GM23338 (cell line): ENCODE measurements at regions not wholly inside any gene's neighbourhood (a gene's known extent, or its start where the extent isn't known, plus 50 kb on each side); places are given as distances from the start of the nearest gene placed in this dataset.
"Not testable (repeated sequence)": the region's sequence is repeated elsewhere in the genome, so short reads cannot be mapped to it uniquely, and the experiment has no call there.

ENCODE experiments used
- ATAC-seq: fragments of 200-7000 bp; cut with Tn5 transposase; 3 replicates; pipeline ENCODE4 v1.9.1; 2020
- DNase-seq: peaks from one replicate; pipeline ENCODE4 v3.0.0-alpha.2; 2015; ENCODE audit warnings: low spot score
- H2AFZ ChIP-seq: fragments of 200-600 bp; sonication (generic); 2 replicates; pipeline ENCODE4 v1.8.0; 2016; ENCODE audit warnings: antibody characterized with exemption, mild to moderate bottlenecking, moderate library complexity
- H3F3A ChIP-seq: fragments of 200-600 bp; sonication (generic); replicated peaks from 2 replicates; pipeline ENCODE4 v1.8.0; 2017; ENCODE audit warnings: antibody characterized with exemption, mixed run types, low read depth
- H3K27ac ChIP-seq: fragments of 200-600 bp; sonication (generic); 2 replicates; pipeline ENCODE4 v1.6.1; 2016; ENCODE audit warnings: low read depth
- H3K27me3 ChIP-seq: fragments of 200-600 bp; sonication (generic); 2 replicates; pipeline ENCODE4 v1.8.0; 2016; ENCODE audit warnings: mild to moderate bottlenecking, mixed run types, moderate library complexity; ENCODE audit not compliant: insufficient read depth
- H3K36me3 ChIP-seq: fragments of 200-600 bp; sonication (generic); 2 replicates; pipeline ENCODE4 v1.8.0; 2016; ENCODE audit warnings: mild to moderate bottlenecking; ENCODE audit not compliant: insufficient read depth
- H3K4me1 ChIP-seq: fragments of 200-600 bp; sonication (generic); 2 replicates; pipeline ENCODE4 v1.8.0; 2016; ENCODE audit warnings: mild to moderate bottlenecking, moderate library complexity; ENCODE audit not compliant: insufficient read depth
- H3K4me2 ChIP-seq: fragments of 200-600 bp; sonication (generic); 2 replicates; pipeline ENCODE4 v1.7.1; 2017; ENCODE audit warnings: mixed run types
- H3K4me3 ChIP-seq: fragments of 200-600 bp; sonication (generic); 2 replicates; pipeline ENCODE4 v1.6.1; 2016; ENCODE audit warnings: mixed run types
- H3K79me2 ChIP-seq: fragments of 200-600 bp; sonication (generic); replicated peaks from 2 replicates; pipeline ENCODE4 v1.8.0; 2017; ENCODE audit warnings: mild to moderate bottlenecking; ENCODE audit not compliant: insufficient read depth
- H3K9me2 ChIP-seq: fragments of 200-600 bp; sonication (generic); 2 replicates; pipeline ENCODE4 v1.8.0; 2017; ENCODE audit not compliant: insufficient read depth
- H4K20me1 ChIP-seq: fragments of 200-600 bp; sonication (generic); replicated peaks from 2 replicates; pipeline ENCODE4 v1.8.0; 2017; ENCODE audit warnings: mild to moderate bottlenecking; ENCODE audit not compliant: insufficient read depth
- H3K27ac Mint-ChIP-seq: 2 replicates; pipeline ENCODE4 v1.8.0; 2020; ENCODE audit warnings: inconsistent platforms, mild to moderate bottlenecking, moderate library complexity, mixed read lengths
- H3K27me3 Mint-ChIP-seq: 3 replicates; pipeline ENCODE4 v1.8.0; 2022; ENCODE audit warnings: low read depth, mild to moderate bottlenecking, moderate library complexity, mixed read lengths, inconsistent platforms; ENCODE audit not compliant: insufficient read depth, poor library complexity
- H3K36me3 Mint-ChIP-seq: 3 replicates; pipeline ENCODE4 v1.8.0; 2021; ENCODE audit warnings: low read depth, mild to moderate bottlenecking, inconsistent platforms, moderate library complexity, mixed read lengths
- H3K4me1 Mint-ChIP-seq: 3 replicates; pipeline ENCODE4 v1.8.0; 2020; ENCODE audit warnings: mild to moderate bottlenecking, inconsistent platforms, mixed read lengths
- H3K4me3 Mint-ChIP-seq: 3 replicates; pipeline ENCODE4 v1.8.0; 2021; ENCODE audit warnings: moderate library complexity, mild to moderate bottlenecking, inconsistent platforms, mixed read lengths
- H3K9me3 Mint-ChIP-seq: 3 replicates; pipeline ENCODE4 v1.8.0; 2020; ENCODE audit warnings: moderate library complexity, mild to moderate bottlenecking, inconsistent platforms, mixed read lengths
- ETS1 ChIP-seq: IDR thresholded peaks from 2 replicates; pipeline ENCODE4 v1.6.1; 2016; ENCODE audit warnings: antibody characterized with exemption
- STAT1 ChIP-seq: IDR thresholded peaks from one replicate; pipeline ENCODE4 v1.6.1; 2016; ENCODE audit warnings: antibody characterized with exemption; ENCODE audit not compliant: unreplicated experiment
- ZNF331 ChIP-seq: fragments of 250-450 bp; sonication (Bioruptor Pico); IDR thresholded peaks from 2 replicates; pipeline ENCODE4 v1.5.0; 2020; ENCODE audit warnings: low read depth, mild to moderate bottlenecking, moderate library complexity
- ZNF462 ChIP-seq: fragments of 250-450 bp; sonication (Bioruptor Pico); IDR thresholded peaks from 2 replicates; pipeline ENCODE4 v1.5.0; 2020; ENCODE audit warnings: mild to moderate bottlenecking, moderate library complexity

GRCh38 chr18:2164644-2165550 lies 406.4 kb downstream of the METTL4 start (continued):
- TF ChIP-seq STAT1, result no peak
- no peak for TF ChIP-seq ZNF331 (CRISPR knock-in tag)
- no peak for TF ChIP-seq ETS1
- TF ChIP-seq ZNF462, result no peak

GRCh38 chr18:2166876-2167275 lies 404.4 kb downstream of the METTL4 start:
- H3K79me2 ChIP-seq, H3K36me3 ChIP-seq, H3K27ac ChIP-seq, H3F3A ChIP-seq, H3K4me3 ChIP-seq, H3K4me1 Mint-ChIP-seq, ATAC-seq, H3K27ac Mint-ChIP-seq, H3K27me3 Mint-ChIP-seq, H3K4me2 ChIP-seq, H4K20me1 ChIP-seq, H3K4me3 Mint-ChIP-seq, H2AFZ ChIP-seq, DNase-seq, H3K4me1 ChIP-seq, H3K27me3 ChIP-seq, H3K36me3 Mint-ChIP-seq, H3K9me2 ChIP-seq: not testable (repeated sequence)
- H3K9me3 Mint-ChIP-seq, result peaks cover 21% of the 10 kb centered on the region
